Spinal cord (tissue), 9 donors: ENCODE measurements at regions not wholly inside any gene's neighbourhood (a gene's known extent, or its start where the extent isn't known, plus 50 kb on each side); places are given as distances from the start of the nearest gene placed in this dataset.

Experiments
- DNase-seq, 6 donors: peaks; one replicate each; pipeline versions ENCODE4 v3.0.0 to v3.0.0-alpha.2; 2013 to 2015; ENCODE audit warnings: low spot score in 6 of 6, low read depth in 4 of 6
- H3K27ac ChIP-seq: one replicate; pipeline ENCODE4 v1.5.1; 2013; ENCODE audit warnings: low read depth, low read length, control low read depth
- H3K27me3 ChIP-seq: one replicate; pipeline ENCODE4 v1.6.1; 2013; ENCODE audit warnings: low read length; ENCODE audit not compliant: control insufficient read depth, insufficient read depth
- H3K36me3 ChIP-seq: one replicate; pipeline ENCODE4 v1.6.1; 2013; ENCODE audit warnings: low read length; ENCODE audit not compliant: control insufficient read depth, insufficient read depth
- H3K4me1 ChIP-seq: one replicate; pipeline ENCODE4 v1.6.1; 2013; ENCODE audit warnings: low read length; ENCODE audit not compliant: control insufficient read depth, insufficient read depth
- H3K4me3 ChIP-seq: one replicate; pipeline ENCODE4 v1.5.1; 2013; ENCODE audit warnings: low read depth, low read length, control low read depth
- H3K9me3 ChIP-seq: one replicate; pipeline ENCODE4 v1.6.1; 2013; ENCODE audit warnings: low read length; ENCODE audit not compliant: control insufficient read depth, insufficient read depth
- WGBS: methylation state at CpG from one replicate; pipeline ENCODE4 v1.1.5; 2013; ENCODE audit warnings: missing lambda C conversion rate; ENCODE audit not compliant: insufficient coverage; 5-methylcytosine and 5-hydroxymethylcytosine counted together
- donor health status: healthy.

GRCh38 chr4:100130964-100131363 lies 59.3 kb downstream of the DDIT4L start:
- 40% methylated on average over 1 of the region's 1 CpG for WGBS
- no peaks in the 10 kb centered on the region for H3K9me3 ChIP-seq
- H3K4me1 ChIP-seq, result no peaks in the 10 kb centered on the region
- no peaks in the 10 kb centered on the region for H3K36me3 ChIP-seq
- no peaks in the 10 kb centered on the region for H3K27me3 ChIP-seq
- no peak overlapping the region for H3K4me3 ChIP-seq
- DNase-seq, result no peak
- H3K27ac ChIP-seq, result peak overlapping the region; percentile 10

GRCh38 chr4:100130491-100130890 lies 59.8 kb downstream of the DDIT4L start:
- WGBS, result no CpG with 5 or more reads among the region's 4 CpGs
- DNase-seq, result peak in 4 of 6 donors; percentile 14 to 64 (median 36)

GRCh38 chr4:100129774-100130173 lies 60.5 kb downstream of the DDIT4L start:
- no peak for DNase-seq
- no peaks in the 10 kb centered on the region for H3K9me3 ChIP-seq
- no peak overlapping the region for H3K4me3 ChIP-seq
- WGBS, result no CpG with 5 or more reads among the region's 4 CpGs
- H3K4me1 ChIP-seq, result no peaks in the 10 kb centered on the region
- H3K27me3 ChIP-seq, result no peaks in the 10 kb centered on the region
- no peaks in the 10 kb centered on the region for H3K36me3 ChIP-seq
- H3K27ac ChIP-seq, result no peak overlapping the region

More at GRCh38 chr4:100130491-100130890, 59.8 kb downstream of the DDIT4L start:
- Histone ChIP-seq H3K4me3 (no peak overlapping the region), H3K4me1 (no peaks in the 10 kb centered on the region), H3K9me3 (no peaks in the 10 kb centered on the region), H3K36me3 (no peaks in the 10 kb centered on the region), H3K27me3 (no peaks in the 10 kb centered on the region), H3K27ac (peak overlapping the region; percentile 10)

GRCh38 chr4:100128338-100128737 lies 61.9 kb downstream of the DDIT4L start:
- H3K36me3 ChIP-seq, result no peaks in the 10 kb centered on the region
- H3K27me3 ChIP-seq, result no peaks in the 10 kb centered on the region
- DNase-seq, result no peak
- H3K4me3 ChIP-seq, result no peak overlapping the region
- H3K27ac ChIP-seq, result no peak overlapping the region
- no peaks in the 10 kb centered on the region for H3K9me3 ChIP-seq
- WGBS, result no CpG with 5 or more reads among the region's 2 CpGs
- no peaks in the 10 kb centered on the region for H3K4me1 ChIP-seq

GRCh38 chr4:100124715-100125114 lies 65.6 kb downstream of the DDIT4L start:
- H3K27me3 ChIP-seq, result no peaks in the 10 kb centered on the region
- H3K4me1 ChIP-seq, result no peaks in the 10 kb centered on the region
- H3K36me3 ChIP-seq, result no peaks in the 10 kb centered on the region
- no peak overlapping the region for H3K4me3 ChIP-seq
- no CpG with 5 or more reads among the region's 2 CpGs for WGBS
- H3K27ac ChIP-seq, result no peak overlapping the region
- H3K9me3 ChIP-seq, result no peaks in the 10 kb centered on the region
- DNase-seq, result no peak

- H3K4me1 ChIP-seq, result no peaks in the 10 kb centered on the region
- peak in 1 of 6 donors; percentile 16 for DNase-seq
- H3K9me3 ChIP-seq, result no peaks in the 10 kb centered on the region
- H3K27ac ChIP-seq, result no peak overlapping the region
- H3K27me3 ChIP-seq, result no peaks in the 10 kb centered on the region
- H3K36me3 ChIP-seq, result no peaks in the 10 kb centered on the region
- no CpG with 5 or more reads among the region's 2 CpGs for WGBS
- no peak overlapping the region for H3K4me3 ChIP-seq
Observed at GRCh38 chr4:100118181-100118580, 72.1 kb downstream of the DDIT4L start.

- no peaks in the 10 kb centered on the region for H3K36me3 ChIP-seq
- DNase-seq, result peak in 1 of 6 donors; percentile 33
- no peaks in the 10 kb centered on the region for H3K27me3 ChIP-seq
- H3K9me3 ChIP-seq, result no peaks in the 10 kb centered on the region
- H3K4me1 ChIP-seq, result no peaks in the 10 kb centered on the region
- no peak overlapping the region for H3K4me3 ChIP-seq
- H3K27ac ChIP-seq, result no peak overlapping the region
- WGBS, result 64% methylated on average over 1 of the region's 3 CpGs
Observed at GRCh38 chr4:100117750-100118149, 72.5 kb downstream of the DDIT4L start.

- 80% methylated on average over 1 of the region's 4 CpGs for WGBS
- Histone ChIP-seq H3K9me3 (peaks cover 1% of the 10 kb centered on the region), H3K4me1 (no peaks in the 10 kb centered on the region), H3K27ac (no peak overlapping the region), H3K36me3 (no peaks in the 10 kb centered on the region), H3K4me3 (no peak overlapping the region), H3K27me3 (no peaks in the 10 kb centered on the region)
- no peak for DNase-seq
Observed at GRCh38 chr4:100114909-100115308, 75.4 kb downstream of the DDIT4L start.

- no peak overlapping the region for H3K4me3 ChIP-seq
- no peaks in the 10 kb centered on the region for H3K36me3 ChIP-seq
- no peak for DNase-seq
- H3K27ac ChIP-seq, result no peak overlapping the region
- no peaks in the 10 kb centered on the region for H3K4me1 ChIP-seq
- H3K9me3 ChIP-seq, result peaks cover 1% of the 10 kb centered on the region
- no peaks in the 10 kb centered on the region for H3K27me3 ChIP-seq
- no CpG with 5 or more reads among the region's 2 CpGs for WGBS
Observed at GRCh38 chr4:100113732-100114131, 76.5 kb downstream of the DDIT4L start.

- Histone ChIP-seq H3K27ac (no peak overlapping the region), H3K36me3 (no peaks in the 10 kb centered on the region)
- 25% methylated on average over 1 of the region's 1 CpG for WGBS
Observed at GRCh38 chr4:100113096-100113495, 77.2 kb downstream of the DDIT4L start.

More at GRCh38 chr4:100113096-100113495, 77.2 kb downstream of the DDIT4L start:
- peak in 2 of 6 donors; percentile 10 to 28 for DNase-seq
- Histone ChIP-seq H3K9me3 (peaks cover 1% of the 10 kb centered on the region), H3K4me1 (no peaks in the 10 kb centered on the region), H3K4me3 (no peak overlapping the region), H3K27me3 (no peaks in the 10 kb centered on the region)
